ENCODE measurements at regions not wholly inside any gene's neighbourhood (a gene's known extent, or its start where the extent isn't known, plus 50 kb on each side); places are given as distances from the start of the nearest gene placed in this dataset.

DNA sequence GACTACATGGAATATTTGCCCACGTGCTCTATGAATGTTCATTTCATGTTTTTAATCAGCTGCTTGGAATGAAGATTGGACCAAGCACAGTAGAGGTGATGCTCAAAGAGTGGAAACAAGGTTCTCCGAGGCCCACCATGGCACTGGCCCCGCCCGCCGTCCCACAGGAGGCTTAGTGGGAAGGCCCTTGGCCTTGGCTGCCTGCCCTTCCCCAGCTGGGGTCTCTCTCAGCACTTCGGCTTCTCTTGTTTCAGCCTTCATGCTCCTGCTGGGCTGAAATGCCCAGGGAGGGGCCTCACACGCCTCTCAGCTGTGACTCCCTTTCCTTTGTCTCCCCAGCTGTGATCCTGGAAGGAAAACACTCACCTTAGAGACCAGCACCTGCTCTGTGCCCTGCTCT, 833.2 kb downstream of the GALR1 start:
- no peak for DNase-seq

GRCh38 chr18:78085241-78086185, 835.9 kb downstream of the GALR1 start:
- DNase-seq = no peak

DNA sequence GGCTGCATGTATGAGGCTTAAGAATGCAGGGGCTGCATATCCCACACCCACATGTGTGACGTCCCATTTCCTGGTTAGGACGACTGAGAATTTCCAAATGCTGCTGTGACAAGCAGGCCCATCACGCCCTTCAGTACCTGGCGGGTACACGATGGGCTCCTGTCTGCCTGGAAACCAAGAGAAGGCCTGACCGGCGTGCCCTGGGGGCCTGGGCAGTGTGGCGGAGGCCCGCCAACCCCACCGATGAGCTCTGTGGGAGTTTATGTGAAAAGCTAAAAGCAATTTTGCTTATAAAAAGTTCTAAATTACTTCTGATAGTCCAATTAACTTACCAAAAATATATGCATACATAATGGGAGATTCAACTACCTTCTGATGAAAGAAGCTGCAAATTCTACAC, 837.3 kb downstream of the GALR1 start:
- no peak for DNase-seq

DNA sequence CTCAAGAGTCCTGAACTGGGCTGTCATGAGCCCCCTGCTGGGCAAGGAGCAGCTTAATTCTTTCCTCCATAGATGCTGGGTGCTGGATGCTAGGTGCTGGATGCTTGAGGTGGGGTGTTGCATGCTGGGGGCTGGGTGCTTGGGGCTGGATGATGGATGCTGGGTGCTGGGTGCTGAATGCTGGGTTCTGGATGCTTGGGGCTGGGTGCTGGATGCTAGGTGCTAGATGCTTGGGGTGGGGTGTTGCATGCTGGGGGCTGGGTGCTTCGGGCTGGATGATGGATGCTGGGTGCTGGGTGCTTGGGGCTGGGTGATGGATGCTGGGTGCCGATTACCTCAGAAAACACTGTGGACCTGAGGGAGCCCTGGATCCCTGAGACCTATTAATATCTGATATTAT, 837.7 kb downstream of the GALR1 start:
- DNase-seq = no peak

DNA sequence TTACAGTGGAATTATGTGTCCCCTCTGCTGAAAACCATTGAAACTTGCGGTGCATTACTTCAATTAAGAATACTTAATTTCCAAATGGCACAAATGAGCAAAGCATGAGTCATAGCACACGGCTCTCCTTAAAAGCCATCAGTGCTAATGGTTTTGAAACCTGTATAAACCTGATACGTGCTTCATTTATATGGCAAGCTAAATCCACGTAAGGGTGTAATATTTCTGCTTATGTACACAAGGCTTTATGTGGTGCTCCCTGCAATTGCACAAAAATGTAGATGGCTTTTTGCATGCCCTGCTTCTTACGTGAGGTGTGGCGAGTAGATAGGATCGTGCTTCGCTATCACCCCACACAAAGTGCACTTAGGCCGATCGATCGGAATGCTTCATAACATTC, 840.9 kb downstream of the GALR1 start:
- no peak for DNase-seq

DNA sequence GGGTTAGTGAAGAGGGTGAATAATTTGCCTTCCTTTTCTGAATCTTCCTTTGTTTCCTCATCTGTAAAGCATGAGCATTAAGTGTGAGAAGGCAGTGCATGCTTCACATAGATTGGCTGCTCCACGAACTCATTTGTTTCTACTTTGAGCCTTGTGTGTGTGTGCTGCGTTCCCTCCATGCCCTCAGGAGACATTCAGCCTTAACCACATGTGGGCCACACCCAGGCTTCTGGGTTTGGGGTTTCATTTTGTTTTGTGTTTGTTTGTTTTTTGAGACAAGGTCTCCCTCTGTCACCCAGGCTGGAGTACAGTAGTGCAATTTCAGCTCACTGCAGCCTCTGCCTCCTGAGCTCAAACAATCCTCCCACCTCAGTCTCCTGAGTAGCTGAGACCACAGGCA, 843.3 kb downstream of the GALR1 start:
- DNase-seq = no peak

DNA sequence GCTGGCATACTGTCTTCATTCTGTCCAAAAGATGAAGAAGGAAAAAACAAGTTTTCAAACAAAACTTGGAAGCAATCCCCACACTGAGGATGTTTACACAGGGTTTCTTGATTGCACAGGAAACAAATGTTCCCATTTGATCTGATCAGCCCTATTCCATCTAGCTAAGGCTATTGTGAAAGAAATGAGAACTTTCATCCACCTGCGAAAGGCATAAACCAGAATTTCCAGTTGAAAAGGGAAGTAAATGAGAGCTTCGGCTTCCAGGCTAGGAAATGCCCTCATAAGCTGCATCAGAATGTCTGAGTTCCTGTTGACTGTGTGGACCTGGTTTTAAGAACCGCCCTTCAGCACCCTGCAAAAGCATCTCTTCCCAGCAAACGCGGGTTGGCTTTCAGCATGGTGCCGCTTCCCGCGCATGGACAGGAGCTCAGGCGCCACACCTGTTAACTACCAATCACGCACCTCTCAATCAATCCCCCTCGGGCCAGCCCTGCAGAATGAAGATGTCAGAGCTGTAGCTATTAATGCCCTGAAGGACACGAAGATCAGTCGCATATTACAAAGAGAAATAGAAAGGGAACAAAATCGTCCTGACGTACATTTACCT, 850.4 kb downstream of the GALR1 start:
- DNase-seq = no peak

DNA sequence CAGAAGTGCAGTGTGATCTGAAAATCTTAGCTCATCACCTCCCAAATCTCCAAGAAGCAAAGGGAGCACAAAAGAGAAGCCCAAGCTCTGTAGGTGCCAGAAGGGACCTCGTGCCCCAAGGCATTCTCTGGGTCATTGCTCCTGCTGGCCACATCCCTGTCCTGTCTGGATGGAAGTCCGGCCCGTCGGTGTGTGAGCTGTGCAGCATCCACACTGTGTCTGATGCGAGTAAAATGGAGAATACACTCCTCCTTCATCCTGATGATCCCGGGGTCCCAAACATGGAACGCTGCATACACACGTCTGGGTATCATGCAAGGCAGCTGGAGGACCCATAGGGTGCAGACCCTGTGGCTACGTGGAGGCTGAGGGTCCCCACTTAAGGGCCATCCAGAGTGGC, 851.4 kb downstream of the GALR1 start:
- DNase-seq = no peak

- no peak for DNase-seq
Observed at GRCh38 chr18:78102135-78102534, 852.5 kb downstream of the GALR1 start.

DNA sequence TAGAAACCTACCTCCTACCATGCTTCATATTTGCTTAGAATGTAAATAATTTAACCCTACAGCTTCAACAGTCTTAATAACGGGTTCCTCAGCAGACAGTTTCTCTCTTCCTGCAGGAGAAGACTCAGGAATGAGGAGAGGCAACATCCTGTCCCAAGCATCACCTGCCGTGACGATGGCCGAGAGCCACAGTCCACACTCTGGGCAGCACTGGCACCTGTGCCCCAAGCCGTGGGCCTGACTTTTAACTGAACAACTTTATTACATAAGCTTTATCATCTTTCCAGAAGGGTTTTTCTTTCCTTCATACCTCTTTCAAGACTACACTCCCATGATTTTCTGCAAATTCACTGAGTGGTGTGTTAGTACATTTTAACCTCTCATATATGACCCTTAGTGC, 856.0 kb downstream of the GALR1 start:
- no peak for DNase-seq

GRCh38 chr18:78106946-78107345, 857.3 kb downstream of the GALR1 start:
- no peak for DNase-seq

- no peak for DNase-seq
Observed at GRCh38 chr18:78107363-78107762, 857.7 kb downstream of the GALR1 start.

DNA sequence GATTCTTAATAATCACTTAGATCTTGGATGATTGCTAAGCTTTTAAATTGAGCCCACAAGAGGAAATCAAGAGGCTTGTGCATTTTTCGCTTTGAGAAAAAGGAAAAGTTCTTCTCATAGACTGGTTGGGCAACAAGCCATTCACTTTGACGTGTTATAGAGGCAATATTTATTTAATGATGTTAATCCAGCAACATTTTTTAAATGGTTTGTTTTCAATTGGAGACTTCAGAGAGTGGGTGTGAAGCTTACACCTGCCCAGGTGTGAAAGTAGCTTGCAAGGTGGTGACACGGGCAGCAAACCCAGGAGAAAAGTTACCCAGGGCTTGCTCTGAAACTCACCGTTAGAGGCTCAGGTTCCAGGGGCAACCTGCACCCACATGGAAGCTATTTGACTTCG, 858.9 kb downstream of the GALR1 start:
- DNase-seq = no peak

DNA sequence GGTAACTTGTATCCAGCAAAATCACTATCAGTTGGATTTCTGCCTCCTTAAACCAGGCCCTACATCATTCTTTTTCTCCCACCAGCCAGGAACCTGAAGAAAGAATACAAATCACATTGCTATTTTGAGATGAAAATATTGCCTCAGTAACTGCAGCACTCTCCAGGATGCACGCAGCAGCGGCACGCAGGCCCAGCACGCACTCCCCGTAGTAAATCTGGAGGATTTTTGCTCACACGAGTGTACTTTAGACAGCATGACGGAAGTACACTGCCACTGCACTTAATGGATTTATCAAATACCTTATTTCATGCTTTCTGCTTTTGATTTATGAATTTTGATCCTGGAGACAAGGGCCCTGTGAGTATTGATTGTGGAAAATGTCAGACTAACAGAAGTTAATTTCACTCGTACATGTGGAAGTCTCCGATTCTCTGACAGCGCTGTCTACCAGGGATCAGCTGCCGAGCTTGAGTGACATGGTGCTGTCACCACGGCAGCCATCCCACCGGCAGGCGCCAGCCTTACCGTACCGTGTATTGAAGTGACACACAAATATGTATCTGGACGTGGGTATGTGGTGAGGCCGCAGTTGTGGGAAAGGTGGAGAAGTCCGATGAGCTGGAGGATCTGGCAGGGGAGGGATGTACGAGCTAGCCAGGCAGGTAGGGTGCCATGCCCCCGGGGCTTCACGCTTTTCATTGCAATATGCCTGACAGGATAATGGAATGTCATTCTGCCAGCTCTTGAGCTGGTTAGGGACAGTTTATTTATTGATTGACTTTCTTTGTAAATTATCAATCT, 863.7 kb downstream of the GALR1 start:
- no peak for DNase-seq

- DNase-seq = no peak
Observed at GRCh38 chr18:78113940-78114251, 864.2 kb downstream of the GALR1 start.

DNA sequence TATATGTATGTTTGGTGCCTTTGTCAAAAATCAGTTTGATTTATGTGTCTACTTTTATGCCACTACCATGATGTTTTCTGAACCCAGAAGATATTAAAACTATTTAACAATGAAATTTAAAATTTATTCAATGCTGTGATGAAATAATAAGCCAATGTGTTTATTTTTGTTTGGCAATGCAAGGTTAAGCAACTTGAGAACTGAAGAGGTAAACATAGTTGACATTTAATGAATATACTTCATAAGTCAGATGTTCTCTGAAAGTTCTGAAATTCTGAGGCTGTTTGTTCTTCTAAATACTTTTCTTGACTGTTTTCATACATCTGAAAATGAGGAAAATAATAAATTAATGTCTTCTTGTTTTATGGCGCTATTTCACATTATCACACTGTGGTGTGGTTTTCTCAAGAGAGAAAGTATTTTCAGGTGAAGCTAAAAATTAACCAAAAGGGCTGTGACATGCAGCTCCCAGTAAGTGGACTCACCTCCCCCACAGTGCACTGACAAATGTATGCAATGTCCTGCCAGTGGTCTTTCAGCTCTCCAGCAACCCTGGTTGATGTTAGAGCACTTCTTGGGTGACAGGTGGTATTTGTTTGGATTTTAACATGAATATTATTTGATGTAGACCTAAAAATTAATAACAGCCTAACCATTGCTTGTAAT, 863.6 kb upstream of the SALL3 start:
- no peak for DNase-seq

DNA sequence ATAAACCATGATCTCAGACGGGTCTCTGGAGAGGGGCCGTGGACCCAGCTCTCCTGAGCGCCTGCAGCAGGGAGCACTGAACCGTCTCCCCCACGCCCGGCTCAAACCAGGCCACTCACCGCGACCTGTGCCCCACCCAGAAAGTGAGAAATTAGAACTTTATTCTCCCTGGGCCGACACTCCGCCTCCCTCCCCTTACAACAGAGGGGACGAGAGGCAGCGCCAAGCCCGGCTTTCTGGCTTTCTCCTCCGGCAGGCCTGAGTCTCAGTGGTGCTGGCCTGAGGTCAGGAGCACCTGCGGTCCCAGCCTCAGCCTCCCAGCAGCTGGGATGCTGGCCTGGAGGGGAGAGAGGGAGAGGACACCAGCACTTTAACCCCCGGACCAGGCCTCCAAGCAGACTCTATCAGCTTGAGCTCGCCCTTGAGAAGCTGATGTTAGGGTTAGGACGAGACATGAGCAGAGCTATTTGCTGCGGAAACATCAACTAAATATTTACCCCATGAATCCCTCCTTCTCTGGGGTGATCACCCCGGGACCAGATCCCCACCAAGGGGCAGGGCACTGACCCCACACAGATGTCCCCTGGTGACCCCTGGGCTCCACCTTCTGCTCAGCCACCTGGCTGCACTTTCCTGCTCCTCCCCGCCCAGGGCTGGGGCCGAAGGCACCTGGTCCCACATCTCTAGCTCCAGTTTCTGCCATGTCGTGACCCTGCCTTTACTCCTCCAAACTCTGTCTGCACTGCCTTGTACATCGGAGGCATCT, 856.3 kb upstream of the SALL3 start:
- no peak for DNase-seq

- no peak for DNase-seq
Observed at GRCh38 chr18:78123926-78124797, 855.5 kb upstream of the SALL3 start.

- DNase-seq = no peak
Observed at GRCh38 chr18:78125206-78125896, 854.3 kb upstream of the SALL3 start.

- DNase-seq = no peak
Observed at GRCh38 chr18:78126106-78126505, 853.5 kb upstream of the SALL3 start.

DNA sequence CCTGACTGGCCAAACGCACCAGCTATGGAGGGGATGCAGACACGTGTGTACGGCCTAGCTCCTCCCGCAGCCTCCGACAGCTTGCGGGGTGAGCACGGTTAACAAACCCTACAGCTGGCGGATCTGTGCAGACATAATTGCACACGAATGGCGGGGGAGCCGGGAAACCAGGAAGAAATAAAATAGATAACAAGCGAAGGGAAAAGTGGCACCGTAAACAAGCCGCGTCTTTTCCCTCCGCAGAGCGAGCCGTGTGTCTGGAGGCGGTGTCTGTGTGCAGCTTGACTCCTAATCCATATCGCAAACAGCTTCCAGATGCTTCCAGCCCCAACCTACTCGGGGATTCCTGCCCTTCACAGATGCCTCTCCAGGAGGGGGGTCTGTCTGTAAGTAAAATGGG, 853.1 kb upstream of the SALL3 start:
- DNase-seq = no peak
